CMK (cell line): ENCODE measurements at regions not wholly inside any gene's neighbourhood (a gene's known extent, or its start where the extent isn't known, plus 50 kb on each side); places are given as distances from the start of the nearest gene placed in this dataset.

Source experiments
- DNase-seq: peaks from one replicate; pipeline ENCODE4 v3.0.0-alpha.2; 2010; ENCODE audit warnings: low read depth

DNA sequence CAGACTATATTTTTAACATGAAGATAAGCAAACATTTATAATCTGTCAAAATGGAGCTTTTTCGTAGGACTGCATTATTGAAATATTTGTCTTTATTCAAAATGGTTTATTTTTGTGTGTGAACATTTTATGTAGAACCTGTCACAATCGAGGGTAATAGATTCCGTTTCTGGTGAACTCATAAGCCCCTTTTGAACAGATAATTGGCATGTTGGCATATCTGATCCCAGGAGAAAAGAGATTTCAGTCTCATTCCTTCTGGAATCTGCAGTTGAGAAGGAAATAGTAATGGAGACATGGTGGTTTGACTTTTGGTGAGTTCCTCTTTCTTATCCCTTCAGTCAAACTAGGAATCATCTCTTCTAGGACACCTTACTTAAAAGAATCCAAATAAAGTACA lies 427.9 kb upstream of the B3GALT2 start:
- DNase-seq: no peak

DNA sequence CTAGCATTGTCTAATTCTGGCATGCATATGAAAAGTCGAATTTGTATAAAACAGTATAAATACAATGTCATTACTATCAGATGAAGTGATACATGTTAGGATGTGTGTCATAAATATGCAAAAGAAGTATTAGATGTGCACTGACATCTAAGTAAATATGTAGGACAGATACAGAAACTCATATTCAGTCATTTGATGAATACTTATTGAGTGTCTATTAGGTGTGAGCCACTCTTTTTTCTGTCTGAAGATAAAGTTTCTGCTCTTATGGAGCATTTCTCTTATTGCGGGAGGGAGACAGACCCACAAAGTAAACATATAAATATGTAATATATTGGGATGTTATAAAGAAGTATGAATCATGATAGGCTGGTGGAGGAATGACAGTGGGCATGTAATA lies 426.6 kb upstream of the B3GALT2 start:
- DNase-seq: no peak

DNA sequence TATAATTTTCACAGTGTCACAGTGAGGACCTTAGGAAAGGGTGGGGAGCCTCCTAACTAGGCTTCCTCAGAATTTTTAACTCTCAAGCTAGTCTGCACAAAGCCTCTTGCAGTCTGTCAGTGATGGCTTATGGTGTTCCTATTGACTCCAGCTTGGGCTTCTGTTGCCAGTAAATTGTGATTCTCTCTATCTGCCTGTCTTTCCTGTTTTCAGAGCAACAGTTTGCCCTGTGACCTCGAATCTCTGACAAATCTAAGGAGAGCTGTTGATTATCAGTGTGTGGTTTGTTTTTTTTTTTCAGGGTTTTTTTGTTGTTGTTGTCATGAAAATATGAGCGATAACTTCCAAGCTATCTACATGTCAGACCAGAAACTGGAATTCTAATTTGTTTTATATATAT lies 423.2 kb upstream of the B3GALT2 start:
- DNase-seq: no peak

DNA sequence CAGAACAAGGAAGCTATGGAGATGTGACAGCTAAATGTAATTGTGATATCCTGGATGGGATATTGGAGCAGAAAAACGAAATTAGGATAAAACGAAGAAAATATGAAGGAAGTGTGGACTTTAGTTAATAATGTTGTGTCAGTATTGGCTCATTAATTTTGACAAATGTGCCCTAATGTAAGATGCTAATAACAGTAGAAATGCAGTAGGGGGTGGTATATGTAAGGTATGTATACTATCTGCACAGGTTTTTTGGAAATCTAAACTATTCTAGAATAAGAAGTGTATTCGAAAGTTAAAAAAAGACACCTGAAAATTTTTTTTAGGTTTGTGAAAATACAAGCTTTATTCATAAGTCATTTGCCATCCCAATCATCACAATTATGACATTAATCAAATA lies 421.4 kb upstream of the B3GALT2 start:
- no peak for DNase-seq

DNA sequence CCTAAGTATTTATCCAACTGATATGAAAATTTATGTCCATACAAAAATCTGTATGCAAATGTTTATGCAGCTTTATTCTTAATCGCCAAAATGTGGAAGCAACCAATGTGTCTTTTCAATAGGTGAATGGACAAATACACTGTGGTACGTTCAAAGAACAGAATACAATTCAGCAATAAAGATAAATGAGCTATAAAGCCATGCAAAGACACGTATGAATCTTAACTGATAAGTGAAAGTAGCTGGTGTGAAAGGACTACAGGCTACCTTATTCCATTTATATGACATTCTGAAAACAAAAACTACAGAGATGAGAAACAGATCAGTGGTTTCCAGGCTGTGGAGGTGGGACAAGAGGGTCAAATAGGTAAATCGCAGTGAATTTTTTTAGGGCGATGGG lies 419.6 kb upstream of the B3GALT2 start:
- no peak for DNase-seq

DNA sequence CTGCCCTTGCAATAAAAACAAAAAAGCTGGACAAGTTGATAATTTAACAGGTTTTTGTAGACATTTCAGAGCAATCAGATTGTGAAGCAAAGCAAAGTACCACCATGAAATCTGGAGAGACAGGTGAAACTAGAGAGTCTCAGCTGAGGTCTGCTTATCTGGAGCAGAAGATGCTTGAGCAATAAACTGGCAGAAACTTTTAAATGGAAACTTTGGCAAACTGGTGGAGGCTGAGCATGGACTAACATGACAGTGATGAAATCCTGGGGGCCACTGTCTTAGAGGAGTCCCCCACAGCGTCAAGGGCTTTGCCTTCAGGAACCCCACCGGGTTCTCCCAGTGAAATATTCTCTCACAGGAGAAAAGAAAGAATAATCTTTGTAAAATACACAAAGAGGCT lies 416.3 kb upstream of the B3GALT2 start:
- DNase-seq: no peak

DNA sequence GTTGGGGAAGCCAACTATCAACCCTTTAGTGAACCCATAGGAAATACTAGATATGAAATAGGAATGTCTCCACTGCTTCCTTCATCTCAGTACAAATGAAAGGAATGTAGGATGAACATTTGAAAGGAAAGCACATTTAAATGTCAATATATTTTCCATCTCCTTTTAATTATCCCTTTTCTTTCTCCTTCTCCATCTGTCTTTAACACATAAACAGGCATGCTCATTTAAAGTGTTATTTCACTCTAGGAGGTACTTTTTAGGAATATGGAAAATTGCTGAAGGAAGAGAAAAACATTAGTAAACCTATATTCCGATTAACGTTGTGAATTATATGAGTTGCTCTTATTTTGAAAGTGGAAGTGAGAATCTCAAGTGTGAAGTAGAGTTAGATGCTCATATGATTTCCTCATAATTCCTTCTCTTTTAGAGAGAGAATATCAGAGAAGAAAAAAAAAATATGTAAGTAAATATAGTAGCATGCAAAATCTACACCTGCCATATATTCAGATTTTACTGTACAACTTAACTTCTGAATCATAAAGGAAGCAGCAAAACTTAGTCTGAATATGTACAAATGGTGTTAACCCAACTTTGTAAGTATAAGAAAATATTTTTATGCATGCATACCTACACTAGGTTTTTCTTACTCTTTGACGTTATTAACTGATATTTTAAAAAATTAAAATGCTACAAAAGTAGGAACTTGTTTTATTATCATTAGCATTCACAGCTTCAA lies 406.9 kb upstream of the B3GALT2 start:
- no peak for DNase-seq

DNA sequence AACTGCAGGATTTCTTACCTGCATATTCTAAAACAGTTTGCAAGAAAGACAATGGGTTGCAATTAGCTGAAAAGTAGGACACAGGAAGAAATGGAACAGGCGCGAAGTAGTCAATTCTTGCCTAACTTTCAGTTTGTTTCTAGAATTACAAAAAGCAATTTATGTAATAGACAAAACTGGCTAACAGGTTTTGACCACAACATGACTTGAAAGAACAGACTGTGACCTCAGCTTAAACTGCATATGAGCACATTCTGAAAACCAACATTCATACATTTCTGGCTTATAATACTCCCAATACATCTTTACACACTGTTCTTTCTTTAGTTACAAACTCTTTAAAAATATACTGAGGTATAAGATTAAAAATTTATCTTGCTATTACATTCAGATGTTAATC lies 405.9 kb upstream of the B3GALT2 start:
- DNase-seq: no peak

DNA sequence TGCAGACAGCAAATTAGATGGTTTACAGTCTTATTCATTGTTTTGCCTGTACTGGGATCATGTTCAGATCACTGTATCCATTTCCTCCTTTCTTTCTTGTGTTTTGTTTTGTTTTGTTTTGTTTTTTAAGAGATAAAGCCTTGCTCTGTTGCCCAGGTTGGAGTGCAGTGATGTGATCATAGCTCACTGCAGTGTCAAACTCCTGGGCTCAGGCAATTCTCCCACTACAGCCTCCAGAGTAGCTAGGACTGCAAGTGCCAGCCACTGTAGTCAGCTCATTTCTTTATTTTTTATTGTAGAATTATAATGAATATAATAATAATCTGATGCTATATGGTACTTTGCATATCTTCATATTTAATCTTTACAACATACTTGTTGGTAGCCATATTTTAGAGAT lies 403.7 kb upstream of the B3GALT2 start:
- DNase-seq: no peak

DNA sequence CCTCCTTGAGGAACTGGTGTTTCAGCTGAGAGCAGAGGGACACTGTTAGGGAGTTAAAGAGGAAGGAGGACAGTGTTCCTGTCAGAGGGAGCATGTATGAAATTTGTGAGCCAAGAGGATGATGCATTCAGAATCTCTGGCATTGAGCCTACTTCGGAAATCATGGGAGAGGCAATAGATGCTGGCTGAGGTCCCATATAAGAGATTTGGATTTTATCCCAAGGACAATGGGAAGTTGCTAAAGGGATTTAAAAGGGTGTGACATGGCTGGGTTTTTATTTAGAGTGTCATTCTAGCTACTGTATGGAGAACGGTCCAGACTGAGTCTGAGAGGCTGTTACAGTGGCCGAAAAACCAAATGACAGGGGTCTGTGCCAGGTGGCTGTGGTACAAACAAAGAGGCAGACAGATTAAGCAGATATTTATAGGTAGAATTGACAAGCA lies 403.2 kb upstream of the B3GALT2 start:
- no peak for DNase-seq

DNA sequence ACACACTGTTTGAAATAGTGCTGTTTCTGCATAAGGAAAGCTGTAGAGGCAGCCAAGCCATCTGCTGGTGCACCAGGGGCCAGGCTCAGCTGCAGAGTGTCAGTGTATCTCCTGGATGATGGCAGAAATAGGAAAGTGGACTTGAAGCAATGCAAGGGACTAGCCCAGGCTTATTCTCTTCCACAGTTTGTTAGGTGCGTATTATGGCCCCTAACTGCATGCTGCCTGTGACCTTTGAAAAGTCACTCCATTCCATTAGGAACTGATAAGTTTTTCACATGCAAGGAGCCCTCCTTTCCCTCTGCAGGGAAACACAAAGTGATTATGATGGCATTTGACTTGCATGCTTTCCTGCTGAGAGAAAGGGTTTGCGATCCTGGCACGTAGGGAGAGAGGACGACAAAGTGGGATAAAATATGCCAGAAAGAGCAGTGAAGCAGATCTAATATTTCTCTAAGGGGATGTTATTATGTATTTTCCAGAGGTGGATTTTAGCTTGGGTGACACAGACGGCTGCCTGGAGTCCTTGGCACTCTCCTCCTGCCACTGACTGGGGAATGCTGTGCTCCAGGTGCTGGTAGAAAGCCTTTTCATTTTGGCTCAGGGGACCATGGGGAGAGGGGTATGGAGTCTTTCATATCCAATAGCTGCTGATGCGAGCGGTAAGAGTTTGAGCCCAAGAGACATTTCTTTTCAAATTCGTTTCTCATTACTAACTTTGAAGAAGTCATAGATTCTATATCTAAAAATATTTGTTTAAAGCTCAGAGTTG lies 402.1 kb upstream of the B3GALT2 start:
- DNase-seq: no peak

DNA sequence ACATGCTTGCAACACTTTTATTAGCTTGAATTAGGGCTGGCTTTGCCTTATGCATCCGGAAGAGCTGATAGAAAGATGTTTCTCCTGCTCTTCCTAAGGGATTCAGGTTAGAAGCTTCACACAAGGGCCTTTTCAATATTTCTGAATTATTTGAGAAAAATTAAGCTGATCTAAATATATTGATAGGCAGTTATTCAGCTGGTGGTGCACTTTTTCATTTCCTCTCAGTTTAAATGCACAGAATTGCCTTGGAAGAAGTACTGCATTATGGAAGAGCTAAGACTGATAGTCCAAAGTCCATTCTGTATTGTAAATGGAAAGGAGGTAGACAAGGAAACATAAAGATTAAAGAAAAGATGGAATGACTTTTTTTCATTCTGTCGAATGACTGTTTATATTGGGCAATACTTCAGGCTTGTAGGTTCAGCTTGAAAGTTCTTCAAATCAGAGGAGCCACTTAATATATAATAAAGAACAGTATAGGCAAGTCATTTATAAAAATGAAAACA lies 398.4 kb upstream of the B3GALT2 start:
- DNase-seq: no peak

DNA sequence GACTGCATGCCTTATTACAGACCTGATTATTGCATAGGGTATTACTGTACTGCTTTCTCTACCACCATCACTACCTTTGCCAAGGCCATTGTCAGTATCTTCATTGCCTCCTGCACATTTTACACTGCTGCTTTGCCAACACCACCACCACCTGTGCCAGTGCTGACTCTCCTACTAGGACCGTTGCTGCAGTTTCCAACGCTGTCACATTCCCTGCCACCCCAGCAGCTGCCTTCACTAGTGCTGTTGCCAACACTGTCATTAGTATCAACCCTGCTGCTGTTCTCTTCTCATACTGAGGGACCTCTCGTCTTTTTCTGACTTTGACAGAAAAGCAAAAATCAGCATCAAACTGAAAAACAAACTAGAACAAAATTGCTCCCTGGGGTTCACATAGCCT lies 394.9 kb upstream of the B3GALT2 start:
- DNase-seq: no peak

DNA sequence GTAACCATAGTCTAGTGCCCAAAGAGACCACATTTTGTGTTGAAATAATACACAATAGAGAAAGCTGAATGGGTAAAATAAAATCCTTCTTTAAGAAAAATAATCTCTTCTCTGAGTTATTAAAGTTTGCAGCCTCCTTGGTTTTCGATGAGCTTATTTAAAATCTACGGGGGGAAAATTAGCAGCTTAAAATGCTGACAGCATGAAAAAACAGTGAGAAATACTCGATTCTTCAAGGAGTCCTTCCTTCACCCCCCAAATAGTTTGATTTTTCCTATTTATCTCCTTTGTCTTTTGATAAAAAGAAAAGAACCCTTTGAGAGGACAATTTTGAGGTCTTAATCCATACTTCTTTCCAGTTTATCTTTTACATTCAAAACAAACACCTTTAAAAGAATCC lies 394.0 kb upstream of the B3GALT2 start:
- DNase-seq: no peak

DNA sequence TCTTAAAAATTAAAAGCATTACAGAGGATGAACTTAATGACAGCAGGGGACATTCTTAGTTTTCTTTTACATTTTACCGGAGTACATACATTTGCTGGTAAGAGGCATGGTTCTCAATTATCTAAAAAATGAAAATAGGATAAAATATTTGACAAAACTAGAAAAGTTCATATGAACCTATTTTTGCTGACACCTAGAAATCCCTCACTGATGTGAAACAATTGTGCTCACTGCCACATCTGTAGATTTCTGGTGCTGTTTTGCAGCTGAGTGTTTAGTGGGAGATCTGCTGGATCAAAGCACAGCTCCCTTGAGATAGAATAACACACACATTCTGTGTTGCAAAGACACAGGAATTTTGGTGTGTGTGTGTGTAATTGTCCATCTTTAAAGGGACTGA lies 392.9 kb upstream of the B3GALT2 start:
- DNase-seq: no peak

DNA sequence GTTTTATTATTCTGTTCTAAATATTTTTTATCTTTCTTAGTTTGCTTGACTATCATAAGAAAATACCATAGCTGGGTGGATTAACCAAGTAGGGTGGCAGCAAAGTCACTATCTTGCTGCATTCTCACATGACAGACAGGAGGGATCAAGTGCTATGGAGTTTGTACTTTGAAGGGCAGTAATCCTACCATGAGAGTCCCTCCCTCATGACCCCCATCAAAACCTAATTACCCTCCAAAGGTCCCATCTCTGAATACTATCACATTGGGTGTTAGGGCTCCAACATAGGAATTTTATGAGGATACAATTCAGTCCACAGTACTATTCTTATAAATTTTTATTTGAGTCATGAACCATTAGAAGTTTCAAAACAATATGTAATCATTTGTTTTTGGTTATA lies 388.5 kb upstream of the B3GALT2 start:
- no peak for DNase-seq

DNA sequence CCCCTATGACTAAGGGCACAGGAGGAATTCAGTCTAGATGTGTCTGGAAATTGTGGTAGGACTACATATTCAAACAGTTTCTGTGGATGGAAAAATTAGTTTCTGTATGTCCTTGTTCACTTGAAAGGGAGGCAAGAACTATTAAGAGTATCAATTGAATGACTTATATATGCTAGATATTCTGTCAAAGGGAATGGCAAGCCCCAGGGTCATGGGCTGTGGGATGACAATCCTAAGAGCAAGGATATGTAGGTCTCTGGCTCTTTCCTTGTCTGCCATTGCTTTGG lies 383.5 kb upstream of the B3GALT2 start:
- no peak for DNase-seq

DNA sequence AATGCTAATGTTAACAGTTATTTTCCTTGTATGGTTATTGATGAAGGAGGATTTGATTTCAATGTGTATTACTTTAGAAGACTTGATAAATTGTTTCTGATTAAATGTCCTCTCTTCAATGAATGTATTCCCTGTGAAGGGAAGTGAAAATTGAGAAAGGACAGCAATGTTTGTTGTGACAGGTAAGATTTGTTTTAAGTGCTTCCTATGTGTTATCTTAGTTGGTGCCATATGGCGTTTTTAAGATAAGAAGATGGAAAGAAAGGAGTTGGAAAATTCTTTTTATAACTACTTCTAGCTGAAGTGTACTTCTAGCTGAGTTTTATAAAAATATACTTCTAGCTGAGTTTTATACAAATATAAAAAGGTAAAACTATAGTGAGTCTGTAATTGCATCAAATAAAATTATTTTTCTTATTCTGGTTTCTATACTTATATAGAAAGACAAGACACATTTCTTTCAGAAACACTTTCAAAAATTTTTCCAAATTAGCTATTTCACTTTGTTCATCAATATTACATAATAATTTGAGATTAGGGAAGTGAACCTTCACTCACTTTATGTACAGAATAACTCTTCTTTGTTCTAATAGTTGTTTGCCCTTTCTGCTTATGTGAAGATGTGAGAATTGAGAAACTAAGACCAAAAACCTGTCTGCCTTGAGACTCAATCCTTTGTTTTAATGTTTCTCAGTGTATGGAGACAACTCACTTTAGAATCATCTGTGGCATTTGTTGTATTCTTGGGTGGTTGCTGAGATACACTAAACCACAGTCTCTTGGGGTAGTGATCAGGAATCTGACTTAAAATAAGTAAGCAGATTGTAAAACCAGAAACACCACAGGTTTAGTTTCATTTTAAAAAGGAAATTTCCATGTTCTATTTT lies 382.9 kb upstream of the B3GALT2 start:
- DNase-seq: peak; percentile 3

DNA sequence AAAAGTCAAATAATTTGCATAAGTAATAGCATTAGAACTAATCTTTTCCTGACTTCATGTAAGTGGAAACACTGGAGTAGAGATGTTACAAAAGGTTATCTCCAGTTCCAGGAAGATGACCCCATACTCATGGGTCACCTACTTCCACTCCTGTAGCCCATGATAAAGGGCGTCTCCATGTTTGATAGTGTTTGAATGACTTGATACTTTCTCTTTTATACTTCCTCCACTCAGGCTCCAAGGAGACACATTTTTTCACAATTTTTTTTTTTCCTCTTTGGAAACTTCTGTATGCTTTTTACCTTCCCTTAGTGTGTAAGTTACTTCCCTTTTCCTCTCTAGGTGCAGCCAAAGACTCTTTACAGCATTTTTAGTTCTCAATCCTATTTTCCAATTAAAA lies 382.1 kb upstream of the B3GALT2 start:
- peak; percentile 18 for DNase-seq

DNA sequence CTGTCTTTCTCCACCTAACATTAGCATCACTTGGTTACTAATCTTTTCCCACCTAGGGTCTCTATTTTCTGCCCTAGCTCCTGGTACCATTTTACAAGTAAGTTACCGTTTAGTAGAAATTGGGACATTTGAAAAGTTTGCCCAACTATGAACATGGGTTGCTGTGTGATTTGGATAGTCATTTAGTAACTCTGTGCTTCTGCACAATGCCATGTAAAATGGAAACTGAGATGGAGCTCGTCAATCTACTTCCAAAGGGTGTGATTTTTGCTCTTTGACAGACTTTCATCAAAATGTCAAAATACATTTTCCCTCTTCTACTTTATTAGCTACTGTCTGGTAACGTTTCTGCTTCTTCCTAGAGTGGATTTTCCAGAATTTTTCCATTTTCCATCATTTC lies 381.5 kb upstream of the B3GALT2 start:
- no peak for DNase-seq

DNA sequence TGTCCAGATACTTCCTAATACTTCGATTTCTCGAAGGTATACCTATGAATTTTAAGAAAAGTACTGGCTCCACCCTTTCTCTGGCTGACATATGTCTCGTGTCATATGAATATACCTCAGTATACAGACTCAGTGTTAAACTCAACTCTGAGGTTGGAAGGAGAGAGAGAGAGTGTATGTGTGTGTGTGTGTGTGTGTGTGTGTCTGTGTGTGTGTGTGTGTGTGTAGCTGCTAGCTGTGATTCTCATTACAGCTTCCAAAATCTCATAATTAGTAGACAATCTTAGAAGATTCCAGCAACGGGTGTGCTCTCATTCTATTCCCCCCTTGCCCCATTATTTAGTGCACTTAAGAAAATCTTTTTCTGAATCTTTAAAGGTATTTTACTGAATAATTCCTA lies 380.3 kb upstream of the B3GALT2 start:
- DNase-seq: no peak

DNA sequence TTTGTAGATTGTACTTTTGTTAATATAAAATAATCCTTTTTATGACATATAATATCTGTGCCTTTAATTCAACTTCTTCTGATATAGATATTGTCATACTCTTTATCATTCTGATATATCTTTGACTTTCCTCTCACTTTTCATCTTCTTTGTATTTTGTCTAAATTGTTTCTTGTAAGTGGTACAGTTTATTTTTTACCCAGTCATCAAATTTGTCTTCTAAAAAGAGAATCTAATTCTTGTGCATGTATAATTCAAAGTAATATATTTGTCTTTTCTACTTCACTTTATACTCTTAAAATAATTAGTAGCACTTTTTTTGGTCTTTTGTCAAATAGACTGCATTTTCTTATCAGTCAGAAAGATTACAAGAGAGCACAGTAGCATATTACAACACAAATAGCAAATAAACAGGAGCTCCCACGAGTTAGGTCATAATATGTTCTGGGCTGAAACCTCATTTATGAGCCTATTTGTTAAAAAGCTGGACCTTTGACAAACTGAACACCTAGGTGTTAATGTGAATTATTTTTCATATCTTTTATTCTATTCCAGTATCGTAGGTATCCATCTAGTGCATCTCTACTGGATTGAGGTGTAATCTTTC lies 379.7 kb upstream of the B3GALT2 start:
- no peak for DNase-seq
